ENCODE measurements at regions not wholly inside any gene's neighbourhood (a gene's known extent, or its start where the extent isn't known, plus 50 kb on each side); places are given as distances from the start of the nearest gene placed in this dataset.
"Not testable (repeated sequence)": the region's sequence is repeated elsewhere in the genome, so short reads cannot be mapped to it uniquely, and the experiment has no call there.

GRCh38 chr12:67843257-67843656, 146.0 kb upstream of the IFNG-AS1 start:
- ATAC-seq, result no peak

- no peak for ATAC-seq
These were observed 136.5 kb upstream of the IFNG-AS1 start for GRCh38 chr12:67852701-67853100.

- ATAC-seq, result no peak
These were observed 136.0 kb upstream of the IFNG-AS1 start for GRCh38 chr12:67853204-67853603.

- ATAC-seq, result no peak
These were observed 134.9 kb upstream of the IFNG-AS1 start for GRCh38 chr12:67854351-67854750.

GRCh38 chr12:67855103-67855502, 134.1 kb upstream of the IFNG-AS1 start:
- ATAC-seq, result no peak

- no peak for ATAC-seq
These were observed 118.0 kb upstream of the IFNG-AS1 start for GRCh38 chr12:67871231-67871630.

- no peak for ATAC-seq
These were observed 115.9 kb upstream of the IFNG-AS1 start for GRCh38 chr12:67873355-67873754.

GRCh38 chr12:67876305-67876915, 112.8 kb upstream of the IFNG-AS1 start:
- ATAC-seq, result no peak

GRCh38 chr12:67877727-67878126, 111.5 kb upstream of the IFNG-AS1 start:
- ATAC-seq, result no peak

GRCh38 chr12:67879937-67880336, 109.3 kb upstream of the IFNG-AS1 start:
- ATAC-seq, result no peak

GRCh38 chr12:67881565-67881964, 107.7 kb upstream of the IFNG-AS1 start:
- no peak for ATAC-seq

GRCh38 chr12:67884596-67884995, 104.7 kb upstream of the IFNG-AS1 start:
- ATAC-seq, result no peak

- no peak for ATAC-seq
These were observed 103.7 kb upstream of the IFNG-AS1 start for GRCh38 chr12:67885375-67886169.

GRCh38 chr12:67887065-67887464, 102.2 kb upstream of the IFNG-AS1 start:
- ATAC-seq, result no peak

- ATAC-seq, result no peak
These were observed 99.3 kb upstream of the IFNG-AS1 start for GRCh38 chr12:67889931-67890330.

GRCh38 chr12:67890726-67891258, 98.5 kb upstream of the IFNG-AS1 start:
- no peak for ATAC-seq

GRCh38 chr12:67891596-67891995, 97.7 kb upstream of the IFNG-AS1 start:
- no peak for ATAC-seq

- ATAC-seq, result no peak
These were observed 96.8 kb upstream of the IFNG-AS1 start for GRCh38 chr12:67892259-67893021.

- no peak for ATAC-seq
These were observed 96.1 kb upstream of the IFNG-AS1 start for GRCh38 chr12:67893022-67893580.

GRCh38 chr12:67900418-67900817, 88.8 kb upstream of the IFNG-AS1 start:
- not testable (repeated sequence) for ATAC-seq

- ATAC-seq, result no peak
These were observed 80.1 kb upstream of the IFNG-AS1 start for GRCh38 chr12:67909091-67909531.

GRCh38 chr12:67909681-67910080, 79.6 kb upstream of the IFNG-AS1 start:
- ATAC-seq, result no peak

All from esophagus mucosa (tissue), 1 donor.